Uterus (tissue), 3 donors: ENCODE measurements at regions not wholly inside any gene's neighbourhood (a gene's known extent, or its start where the extent isn't known, plus 50 kb on each side); places are given as distances from the start of the nearest gene placed in this dataset.
A peak's percentile ranks its signal among the peaks of the same experiment; 100 is the strongest.

ENCODE experiments used
- DNase-seq, 2 donors: peaks; one replicate each; pipeline ENCODE4 v3.0.0-alpha.2; 2019 to 2020
- H3K27ac ChIP-seq, 2 donors: fragments of 200-600 bp; sonication (generic); 1 replicate in 1 of 2; 2 replicates in 1 of 2; pipeline ENCODE4 v1.5.1; 2016 to 2018
- H3K27me3 ChIP-seq, 2 donors: fragments of 200-600 bp; sonication (generic); one replicate each; pipeline ENCODE4 v1.5.1; 2018 to 2019; ENCODE audit warnings: control low read depth in 1 of 2
- H3K36me3 ChIP-seq, 2 donors: fragments of 200-600 bp; sonication (generic); one replicate each; pipeline ENCODE4 v1.5.1; 2019; ENCODE audit warnings: control low read depth in 1 of 2
- H3K4me1 ChIP-seq, 2 donors: fragments of 200-600 bp; sonication (generic); one replicate each; pipeline ENCODE4 v1.5.1; 2018 to 2019; ENCODE audit warnings: control low read depth in 1 of 2
- H3K4me3 ChIP-seq, 2 donors: fragments of 200-600 bp; sonication (generic); 1 replicate in 1 of 2; 2 replicates in 1 of 2; pipeline ENCODE4 v1.5.1; 2018 to 2019; ENCODE audit warnings: mild to moderate bottlenecking in 1 of 2
- H3K9me3 ChIP-seq, 2 donors: fragments of 200-600 bp; sonication (generic); one replicate each; pipeline ENCODE4 v1.5.1; 2019; ENCODE audit warnings: control low read depth in 1 of 2
- CTCF ChIP-seq, 4 experiments: fragments of 200-600 bp in 2 of 4; fragments of 450-650 bp in 2 of 4; sonication (generic) in 2 of 4; IDR thresholded peaks; one replicate each; pipeline ENCODE4 v1.5.1; 2016 to 2019; ENCODE audit warnings: antibody characterized with exemption in 4 of 4, mild to moderate bottlenecking in 2 of 4, moderate library complexity in 1 of 4
- POLR2A ChIP-seq, 2 donors: fragments of 450-650 bp; IDR thresholded peaks; one replicate each; pipeline ENCODE4 v1.6.1; 2016; ENCODE audit warnings: antibody characterized with exemption in 2 of 2, mild to moderate bottlenecking in 1 of 2, moderate library complexity in 1 of 2
- intact Hi-C: fragments of 100-400 bp; cut with DNase I; formaldehyde crosslinking; loops from one replicate; pipeline ENCODE4 v1.15.1; 2023; ENCODE audit warnings: low total_unique reads
- donor health status: DM: yes; HTN: yes; CAD: no.

DNA sequence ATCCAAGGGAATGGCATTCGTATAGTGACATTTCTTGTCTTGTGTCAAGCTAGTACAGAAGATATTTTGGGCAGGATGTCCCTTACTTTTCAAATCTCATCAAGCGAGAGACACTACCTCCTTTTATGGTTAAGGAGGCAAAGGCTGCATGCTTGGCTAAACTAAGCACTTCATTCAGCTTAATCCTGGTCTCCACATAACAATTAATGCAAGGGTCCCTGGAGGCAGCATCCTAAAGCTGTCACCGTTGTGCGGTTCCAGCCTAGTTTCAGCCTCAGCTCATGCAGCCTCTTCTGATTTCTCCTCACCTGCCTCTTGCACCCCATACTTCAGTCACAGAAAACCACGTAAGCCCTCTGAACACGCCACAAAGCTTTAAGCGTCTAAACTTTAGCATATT lies 67.1 kb upstream of the SLC22A23 start:
- no peaks in the 10 kb centered on the region for H3K27me3 ChIP-seq
- no peak overlapping the region for H3K27ac ChIP-seq
- H3K4me3 ChIP-seq, result no peak overlapping the region
- no peak for TF ChIP-seq POLR2A (IDR thresholded peaks at IDR 0.05)
- no peaks in the 10 kb centered on the region for H3K9me3 ChIP-seq
- H3K36me3 ChIP-seq, result no peaks in the 10 kb centered on the region
- H3K4me1 ChIP-seq, result no peaks in the 10 kb centered on the region
- DNase-seq, result no peak
- intact Hi-C loops, result no loop called here

- TF ChIP-seq POLR2A (IDR thresholded peaks at IDR 0.05), result no peak
- TF ChIP-seq CTCF (IDR thresholded peaks at IDR 0.05), result no peak
- H3K27ac ChIP-seq, result no peak overlapping the region
- intact Hi-C loops, result no loop called here
- no peaks in the 10 kb centered on the region for H3K4me1 ChIP-seq
- H3K4me3 ChIP-seq, result no peak overlapping the region
- H3K27me3 ChIP-seq, result no peaks in the 10 kb centered on the region
- H3K9me3 ChIP-seq, result no peaks in the 10 kb centered on the region
- DNase-seq, result no peak
- H3K36me3 ChIP-seq, result no peaks in the 10 kb centered on the region
Measured at GRCh38 chr6:3523271-3523670, 66.4 kb upstream of the SLC22A23 start.

DNA sequence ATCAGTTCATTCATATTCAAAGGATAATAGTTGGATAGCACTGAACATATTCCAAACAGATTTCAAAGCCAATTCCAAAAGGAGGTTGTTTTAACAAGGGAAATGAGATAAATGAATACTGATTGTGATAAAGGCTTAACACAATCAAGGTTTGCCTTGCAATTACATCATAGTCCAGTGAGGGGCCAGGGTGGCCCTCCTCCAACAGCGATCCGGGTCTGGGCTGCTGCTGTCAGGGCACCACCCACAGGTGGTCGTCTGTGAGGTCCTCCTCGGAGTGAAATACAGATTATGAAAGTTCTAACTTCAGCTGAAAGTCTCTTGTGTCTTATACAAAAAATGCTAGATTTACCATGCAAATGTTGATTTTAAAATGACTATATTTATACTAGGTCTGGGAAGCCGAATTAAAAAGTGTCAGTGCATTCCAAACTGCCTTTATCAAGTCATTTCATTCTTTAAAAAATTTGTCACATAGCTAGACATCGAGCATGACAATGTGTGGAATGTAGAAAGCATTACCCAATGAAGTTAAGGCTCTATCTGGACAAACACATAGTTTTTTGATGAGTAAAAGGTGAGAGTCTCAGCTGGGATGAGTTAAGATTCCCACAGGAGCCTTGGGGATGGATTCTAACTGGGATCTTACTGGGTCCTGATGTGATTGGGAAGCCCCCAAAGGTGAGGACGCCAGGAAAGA lies 65.9 kb upstream of the SLC22A23 start:
- H3K27me3 ChIP-seq, result no peaks in the 10 kb centered on the region
- intact Hi-C loops, result no loop called here
- H3K4me1 ChIP-seq, result no peaks in the 10 kb centered on the region
- no peaks in the 10 kb centered on the region for H3K36me3 ChIP-seq
- no peak for DNase-seq
- H3K27ac ChIP-seq, result no peak overlapping the region
- H3K4me3 ChIP-seq, result no peak overlapping the region
- no peaks in the 10 kb centered on the region for H3K9me3 ChIP-seq
- no peak for TF ChIP-seq CTCF (IDR thresholded peaks at IDR 0.05)

DNA sequence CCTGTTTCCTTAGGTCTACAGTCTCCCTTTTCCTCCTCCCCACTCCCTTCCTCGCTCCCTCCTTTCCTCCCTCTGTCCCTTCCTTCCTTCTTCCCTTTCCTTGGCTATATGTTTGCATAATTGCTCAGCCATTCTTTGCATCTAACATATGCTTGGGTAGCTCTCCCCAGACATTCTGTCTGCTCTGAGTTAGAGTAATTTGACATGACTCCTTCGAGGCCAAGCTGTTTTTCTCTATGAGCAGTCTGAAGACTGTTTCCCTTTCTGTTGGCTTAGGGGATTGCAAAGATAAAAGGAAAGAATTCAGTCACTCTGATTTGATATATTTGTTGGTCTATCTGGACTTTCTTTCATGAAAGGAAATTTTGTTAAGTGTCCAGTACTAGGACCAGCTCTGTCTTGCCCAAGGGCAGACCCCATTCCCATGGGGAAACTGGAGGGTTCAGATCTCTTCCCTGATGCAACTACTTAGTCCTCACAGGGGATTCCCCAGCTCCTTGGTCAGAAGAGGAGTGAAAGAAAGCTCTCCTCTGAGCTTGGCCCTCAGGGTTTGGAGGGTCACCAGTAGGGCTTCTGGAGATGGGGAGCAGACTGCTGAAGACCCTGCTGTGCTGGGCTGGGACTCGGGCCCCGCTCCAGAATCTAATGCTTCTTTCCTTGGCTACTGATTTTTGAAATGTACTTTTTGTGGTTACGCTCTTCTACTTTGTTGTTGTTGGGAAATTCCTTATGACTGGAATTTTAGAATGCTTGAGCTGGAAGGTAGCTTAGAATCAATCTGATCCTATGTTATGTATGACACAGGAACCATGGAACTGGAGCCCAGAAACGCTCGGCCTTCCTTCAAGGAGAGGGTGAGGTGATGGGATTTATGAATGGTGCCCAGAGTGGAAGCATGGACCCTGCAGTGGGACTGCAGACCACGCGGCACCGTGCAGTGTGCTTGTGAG lies 63.7 kb upstream of the SLC22A23 start:
- no peaks in the 10 kb centered on the region for H3K4me1 ChIP-seq
- no peak for DNase-seq
- no peaks in the 10 kb centered on the region for H3K36me3 ChIP-seq
- no peaks in the 10 kb centered on the region for H3K27me3 ChIP-seq
- no peak for TF ChIP-seq CTCF (IDR thresholded peaks at IDR 0.05)
- no peak for TF ChIP-seq POLR2A (IDR thresholded peaks at IDR 0.05)
- intact Hi-C loops, result no loop called here
- no peaks in the 10 kb centered on the region for H3K9me3 ChIP-seq
- H3K4me3 ChIP-seq, result no peak overlapping the region
- no peak overlapping the region for H3K27ac ChIP-seq

DNA sequence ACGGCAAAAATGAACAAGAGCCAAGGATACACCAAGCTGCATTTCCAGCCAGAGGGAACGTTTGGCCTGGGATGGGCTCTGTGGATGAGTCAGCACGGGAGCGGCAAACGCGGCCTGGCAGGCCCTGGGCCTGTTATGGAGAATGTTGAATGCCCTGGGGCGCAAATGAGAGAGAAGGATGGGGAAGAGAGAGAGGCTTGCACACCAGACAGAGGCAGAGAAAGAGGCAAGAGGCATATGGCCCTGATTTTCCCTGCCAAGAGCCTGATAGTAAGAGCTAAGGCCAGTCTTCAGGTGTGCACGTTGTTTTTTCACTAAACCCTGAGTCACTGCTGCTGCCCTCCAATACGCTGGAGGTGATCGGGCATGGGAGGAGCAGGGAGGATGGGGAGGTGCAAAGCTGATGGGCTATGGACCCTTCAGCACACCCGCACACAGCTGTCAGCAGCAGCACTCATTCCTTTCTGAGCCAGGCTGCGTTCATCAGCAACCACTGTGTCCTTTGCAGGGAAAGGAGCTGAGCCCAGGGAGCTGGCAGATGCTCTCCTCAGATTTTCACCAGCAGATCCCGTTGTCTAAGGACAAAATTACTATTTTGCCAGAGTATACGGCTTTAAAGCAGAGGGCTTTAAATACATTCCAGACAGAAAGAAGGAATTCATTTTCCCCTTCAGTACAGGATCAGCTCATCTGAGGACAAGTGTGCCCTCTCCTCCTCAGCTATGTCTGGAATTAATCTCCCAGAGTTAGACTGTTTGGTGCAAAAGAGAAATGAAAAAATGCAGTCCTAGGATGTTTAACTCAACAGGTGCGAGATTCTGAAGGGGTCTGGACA lies 61.7 kb upstream of the SLC22A23 start:
- Histone ChIP-seq H3K27me3 (no peaks in the 10 kb centered on the region), H3K9me3 (no peaks in the 10 kb centered on the region), H3K4me1 (no peaks in the 10 kb centered on the region), H3K36me3 (no peaks in the 10 kb centered on the region), H3K27ac (no peak overlapping the region), H3K4me3 (no peak overlapping the region)
- no peak for TF ChIP-seq CTCF (IDR thresholded peaks at IDR 0.05)
- no peak for TF ChIP-seq POLR2A (IDR thresholded peaks at IDR 0.05)
- intact Hi-C loops, result no loop called here
- DNase-seq, result peak; percentile 20 to 32
